Activated CD4-positive, alpha-beta T cell treated with anti-CD3 and anti-CD28 coated beads for 24 hours (primary cell): ENCODE measurements at regions not wholly inside any gene's neighbourhood (a gene's known extent, or its start where the extent isn't known, plus 50 kb on each side); places are given as distances from the start of the nearest gene placed in this dataset.
"Not testable (repeated sequence)": the region's sequence is repeated elsewhere in the genome, so short reads cannot be mapped to it uniquely, and the experiment has no call there.

Experiments
- DNase-seq, 2 donors: peaks; one replicate each; pipeline ENCODE4 v3.0.0-alpha.2; 2020; ENCODE audit warnings: low read depth in 2 of 2

- no peak for DNase-seq
Measured at GRCh38 chr1:184820218-184820750, 65.6 kb upstream of the EDEM3 start.

DNA sequence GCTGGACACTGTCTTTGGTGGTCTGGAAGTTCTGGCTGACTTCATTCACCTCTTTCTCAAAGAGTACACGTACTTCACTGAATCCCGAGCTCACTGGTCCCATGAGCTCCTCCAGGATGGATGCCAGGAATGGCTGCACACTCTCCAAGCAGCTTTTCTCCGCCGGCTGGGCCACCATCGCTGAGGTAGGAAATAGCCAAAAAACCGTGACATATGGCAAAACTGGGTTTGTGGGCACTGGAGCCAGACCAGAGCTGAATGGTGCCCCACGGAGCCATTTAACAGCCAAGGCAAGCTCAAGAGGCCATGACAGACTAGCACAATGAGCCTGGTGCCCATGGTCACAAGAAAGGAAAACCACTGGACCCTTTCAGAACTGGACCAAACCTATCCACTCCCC is 64.0 kb upstream of the EDEM3 start:
- DNase-seq, result no peak

DNA sequence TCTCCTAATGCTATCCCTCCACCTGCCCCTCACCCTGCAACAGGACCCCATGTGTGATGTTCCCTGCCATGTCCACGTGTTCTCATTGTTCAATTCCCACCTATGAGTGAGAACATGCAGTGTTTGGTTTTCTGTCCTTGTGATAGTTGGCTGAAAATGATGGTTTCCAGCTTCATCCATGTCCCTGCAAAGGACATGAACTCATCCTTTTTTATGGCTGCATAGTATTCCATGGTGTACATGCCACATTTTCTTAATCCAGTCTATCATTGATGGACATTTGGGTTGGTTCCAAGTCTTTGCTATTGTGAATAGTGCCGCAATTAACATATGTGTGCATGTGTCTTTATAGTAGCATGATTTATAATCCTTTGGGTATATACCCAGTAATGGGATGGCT is 62.3 kb upstream of the EDEM3 start:
- not testable (repeated sequence) for DNase-seq

DNA sequence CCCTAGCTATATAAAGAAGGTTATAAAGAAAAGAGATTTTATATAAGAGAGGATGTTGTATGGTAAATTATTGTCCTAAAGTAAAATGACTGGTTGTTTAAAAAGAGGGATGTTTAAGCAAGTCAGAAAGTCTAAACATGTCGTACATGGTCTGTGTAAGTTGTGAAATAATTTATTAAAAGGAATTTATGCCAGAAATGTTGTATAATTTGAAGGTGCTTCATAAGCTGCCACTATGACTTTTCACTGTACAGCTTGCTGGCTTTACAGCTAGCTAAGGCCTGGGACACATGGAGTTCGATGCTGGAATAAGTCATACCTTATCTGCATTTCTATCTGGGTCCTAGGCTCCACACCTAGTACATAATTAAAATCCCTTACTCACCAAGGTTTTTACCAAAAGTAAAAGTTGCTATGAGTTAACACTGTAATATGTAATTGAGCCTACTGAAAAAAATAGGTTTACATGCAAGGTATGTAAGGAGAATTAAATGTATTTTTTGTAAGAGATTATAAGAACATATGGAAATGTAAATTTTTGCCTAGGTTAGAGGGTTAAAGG is 59.0 kb upstream of the EDEM3 start:
- no peak for DNase-seq

- no peak for DNase-seq
Measured at GRCh38 chr1:184811439-184812111, 56.9 kb upstream of the EDEM3 start.

- DNase-seq, result no peak
Measured at GRCh38 chr1:184810735-184811343, 56.2 kb upstream of the EDEM3 start.

DNA sequence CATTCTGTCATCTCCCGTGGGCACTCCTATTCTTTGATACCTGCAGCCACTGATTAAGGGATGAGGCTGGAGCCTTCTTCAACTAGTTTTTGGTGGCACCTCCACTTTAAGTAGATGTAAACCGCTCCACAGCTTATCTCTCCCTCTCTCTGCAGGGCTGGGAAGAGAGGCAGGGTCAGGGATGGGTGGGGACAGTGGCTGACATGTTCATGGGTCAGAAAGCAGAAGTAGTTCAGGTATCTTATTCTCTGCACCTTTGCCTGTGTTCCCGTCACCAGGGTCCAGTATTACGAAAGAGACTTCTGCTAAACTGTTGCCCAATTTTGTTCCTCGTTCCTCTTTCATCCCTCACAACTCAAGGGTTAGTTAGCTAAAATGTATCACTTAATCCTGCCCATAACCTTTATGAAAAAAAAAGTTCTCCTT is 51.7 kb upstream of the EDEM3 start:
- DNase-seq, result no peak

DNA sequence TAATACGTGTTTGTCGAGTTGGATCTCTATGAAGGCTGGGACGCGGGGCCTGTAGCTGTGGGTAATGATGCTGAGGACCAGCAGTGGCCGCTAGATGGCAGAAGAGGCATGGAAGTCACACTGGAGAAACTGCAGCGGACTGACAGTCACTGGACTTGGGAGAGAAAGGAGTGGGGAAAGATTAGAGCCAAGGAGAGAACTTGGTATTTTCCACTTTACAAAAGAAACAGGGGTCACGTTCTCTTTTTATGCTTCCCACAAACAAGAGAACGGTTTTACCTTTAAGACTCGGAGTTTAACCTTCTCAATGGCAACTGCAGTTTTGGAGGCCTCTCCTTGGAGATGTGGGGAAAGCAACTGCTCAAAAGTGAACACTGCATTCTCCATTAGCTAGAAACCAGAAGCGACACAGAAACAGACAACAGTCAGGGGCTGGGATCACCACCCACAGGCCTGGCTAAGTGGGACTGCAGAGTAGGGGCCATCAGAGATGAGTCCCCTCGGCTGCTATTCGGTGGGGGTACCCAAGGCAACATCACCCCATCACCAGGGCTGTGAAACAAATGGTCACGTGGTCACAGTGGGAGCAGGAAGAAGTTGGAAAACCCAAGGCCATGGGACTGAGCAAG is 51.1 kb upstream of the EDEM3 start:
- DNase-seq, result peak; percentile 82
